ENCODE measurements at regions not wholly inside any gene's neighbourhood (a gene's known extent, or its start where the extent isn't known, plus 50 kb on each side); places are given as distances from the start of the nearest gene placed in this dataset.
A peak's percentile ranks its signal among the peaks of the same experiment; 100 is the strongest.

DNA sequence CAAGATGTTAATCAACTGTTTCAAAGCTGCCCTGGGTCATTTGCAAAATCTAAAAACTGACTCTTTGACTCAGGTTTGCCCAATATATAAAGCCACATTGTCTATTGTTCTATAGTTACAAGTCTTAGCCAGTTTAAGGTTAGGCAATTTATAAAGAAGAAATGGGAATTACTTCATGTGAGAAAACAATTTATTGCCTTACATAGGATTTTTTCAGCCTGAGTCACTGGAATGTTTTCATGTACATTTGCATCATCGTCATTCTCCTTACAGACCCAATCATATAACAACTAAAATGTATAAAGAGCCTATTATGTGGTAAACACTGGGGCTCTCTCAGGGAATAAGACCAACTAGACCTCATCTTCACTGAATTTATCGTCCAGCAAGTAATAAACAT, 100.3 kb upstream of the PLEKHG7 start:
- Histone ChIP-seq H3K27me3 (ENCODE audit: control insufficient read depth, insufficient read depth, low read length) (no peaks in the 10 kb centered on the region), H3K9me3 (replicated peaks; ENCODE audit: control insufficient read depth, low read depth, low read length) (peaks cover 9% of the 10 kb centered on the region), H3K4me1 (ENCODE audit: control insufficient read depth, insufficient read depth, low read length) (no peaks in the 10 kb centered on the region), H3K36me3 (ENCODE audit: control insufficient read depth, insufficient read depth, low read length) (no peaks in the 10 kb centered on the region), H3K27ac (ENCODE audit: low read length) (no peak overlapping the region), H3K4me3 (ENCODE audit: low read length) (no peak overlapping the region)
- DNase-seq = no peak
- WGBS (ENCODE audit: insufficient coverage) = no CpG with 5 or more reads among the region's 2 CpGs

GRCh38 chr12:92601680-92602079, 101.1 kb upstream of the PLEKHG7 start:
- Histone ChIP-seq H3K27me3 (ENCODE audit: control insufficient read depth, insufficient read depth, low read length) (no peaks in the 10 kb centered on the region), H3K4me1 (ENCODE audit: control insufficient read depth, insufficient read depth, low read length) (no peaks in the 10 kb centered on the region), H3K4me3 (ENCODE audit: low read length) (no peak overlapping the region), H3K27ac (ENCODE audit: low read length) (no peak overlapping the region), H3K36me3 (ENCODE audit: control insufficient read depth, insufficient read depth, low read length) (no peaks in the 10 kb centered on the region), H3K9me3 (replicated peaks; ENCODE audit: control insufficient read depth, low read depth, low read length) (peaks cover 9% of the 10 kb centered on the region)
- WGBS (ENCODE audit: insufficient coverage) = 60% methylated on average over 2 of the region's 6 CpGs
- DNase-seq = no peak

DNA sequence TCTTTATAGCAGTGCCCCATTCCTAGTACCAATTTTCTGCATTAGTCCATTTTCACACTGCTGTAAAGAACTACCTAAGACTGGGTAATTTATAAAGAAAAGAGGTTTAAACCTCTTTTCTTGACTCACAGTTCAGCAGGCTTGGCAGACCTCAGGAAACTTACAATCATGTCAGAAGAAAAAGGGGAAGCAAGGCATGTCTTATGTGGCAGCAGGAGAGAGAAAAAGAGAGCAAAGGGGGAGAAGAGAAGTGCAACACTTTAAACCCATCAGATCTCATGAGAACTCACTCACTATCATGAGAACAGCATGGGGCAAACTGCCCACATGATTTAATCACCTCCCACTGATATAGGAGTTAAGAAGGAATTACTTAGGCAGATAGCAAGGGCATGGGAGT, 101.6 kb upstream of the PLEKHG7 start:
- no peak overlapping the region for H3K4me3 ChIP-seq (ENCODE audit: low read length)
- DNase-seq = no peak
- H3K9me3 ChIP-seq (replicated peaks; ENCODE audit: control insufficient read depth, low read depth, low read length) = peaks cover 9% of the 10 kb centered on the region
- no peaks in the 10 kb centered on the region for H3K4me1 ChIP-seq (ENCODE audit: control insufficient read depth, insufficient read depth, low read length)
- H3K27ac ChIP-seq (ENCODE audit: low read length) = no peak overlapping the region
- no peaks in the 10 kb centered on the region for H3K36me3 ChIP-seq (ENCODE audit: control insufficient read depth, insufficient read depth, low read length)
- no peaks in the 10 kb centered on the region for H3K27me3 ChIP-seq (ENCODE audit: control insufficient read depth, insufficient read depth, low read length)

DNA sequence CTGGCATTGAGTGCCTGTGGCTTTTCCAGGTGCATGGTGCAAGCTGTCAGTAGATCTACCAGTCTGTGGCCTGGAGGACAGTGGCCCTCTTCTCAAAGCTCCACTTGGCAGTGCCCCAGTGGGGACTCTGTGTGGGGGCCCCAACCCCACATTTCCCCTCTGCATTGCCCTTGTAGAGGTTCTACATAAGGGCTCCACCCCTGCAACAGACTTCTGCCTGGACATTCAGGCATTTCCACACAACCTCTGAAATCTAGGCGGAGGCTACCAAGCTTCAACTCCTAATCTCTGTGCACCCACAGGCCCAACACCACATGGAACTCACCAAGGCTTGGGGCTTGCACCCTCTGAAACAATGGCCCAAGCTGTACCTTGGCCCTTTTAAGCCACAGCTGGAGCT, 102.7 kb upstream of the PLEKHG7 start:
- 89% methylated on average over 1 of the region's 1 CpG for WGBS (ENCODE audit: insufficient coverage)
- H3K36me3 ChIP-seq (ENCODE audit: control insufficient read depth, insufficient read depth, low read length) = no peaks in the 10 kb centered on the region
- no peaks in the 10 kb centered on the region for H3K27me3 ChIP-seq (ENCODE audit: control insufficient read depth, insufficient read depth, low read length)
- H3K9me3 ChIP-seq (replicated peaks; ENCODE audit: control insufficient read depth, low read depth, low read length) = peaks cover 9% of the 10 kb centered on the region
- H3K27ac ChIP-seq (ENCODE audit: low read length) = no peak overlapping the region
- no peak overlapping the region for H3K4me3 ChIP-seq (ENCODE audit: low read length)
- no peak for DNase-seq
- no peaks in the 10 kb centered on the region for H3K4me1 ChIP-seq (ENCODE audit: control insufficient read depth, insufficient read depth, low read length)

DNA sequence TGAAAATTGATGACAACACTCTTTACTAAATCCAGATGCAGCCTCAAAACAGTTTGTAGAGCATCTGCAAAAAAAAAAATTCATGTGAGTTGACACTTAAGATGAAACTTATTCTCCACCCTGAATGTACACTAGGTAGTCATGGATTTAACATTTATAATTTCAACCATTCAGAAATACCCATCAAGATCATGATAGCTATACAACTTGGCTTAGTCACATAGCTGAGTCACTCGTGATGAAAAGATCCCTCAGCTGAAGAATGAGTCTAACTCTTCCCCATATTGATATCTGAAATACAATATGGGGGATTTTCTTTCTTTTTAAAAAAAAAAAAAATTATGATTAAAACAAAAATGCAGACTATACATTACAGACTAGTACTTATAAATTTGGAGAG, 104.8 kb upstream of the PLEKHG7 start:
- no CpG with 5 or more reads among the region's 1 CpG for WGBS (ENCODE audit: insufficient coverage)
- H3K4me1 ChIP-seq (ENCODE audit: control insufficient read depth, insufficient read depth, low read length) = no peaks in the 10 kb centered on the region
- peaks cover 9% of the 10 kb centered on the region for H3K9me3 ChIP-seq (replicated peaks; ENCODE audit: control insufficient read depth, low read depth, low read length)
- no peaks in the 10 kb centered on the region for H3K27me3 ChIP-seq (ENCODE audit: control insufficient read depth, insufficient read depth, low read length)
- H3K27ac ChIP-seq (ENCODE audit: low read length) = no peak overlapping the region
- no peak overlapping the region for H3K4me3 ChIP-seq (ENCODE audit: low read length)
- no peak for DNase-seq
- H3K36me3 ChIP-seq (ENCODE audit: control insufficient read depth, insufficient read depth, low read length) = no peaks in the 10 kb centered on the region

GRCh38 chr12:92597118-92597517, 105.7 kb upstream of the PLEKHG7 start:
- Histone ChIP-seq H3K4me3 (ENCODE audit: low read length) (no peak overlapping the region), H3K27ac (ENCODE audit: low read length) (no peak overlapping the region), H3K36me3 (ENCODE audit: control insufficient read depth, insufficient read depth, low read length) (no peaks in the 10 kb centered on the region), H3K27me3 (ENCODE audit: control insufficient read depth, insufficient read depth, low read length) (no peaks in the 10 kb centered on the region), H3K4me1 (ENCODE audit: control insufficient read depth, insufficient read depth, low read length) (no peaks in the 10 kb centered on the region), H3K9me3 (replicated peaks; ENCODE audit: control insufficient read depth, low read depth, low read length) (peaks cover 9% of the 10 kb centered on the region)
- WGBS (ENCODE audit: insufficient coverage) = 100% methylated on average over 1 of the region's 2 CpGs
- DNase-seq = no peak

DNA sequence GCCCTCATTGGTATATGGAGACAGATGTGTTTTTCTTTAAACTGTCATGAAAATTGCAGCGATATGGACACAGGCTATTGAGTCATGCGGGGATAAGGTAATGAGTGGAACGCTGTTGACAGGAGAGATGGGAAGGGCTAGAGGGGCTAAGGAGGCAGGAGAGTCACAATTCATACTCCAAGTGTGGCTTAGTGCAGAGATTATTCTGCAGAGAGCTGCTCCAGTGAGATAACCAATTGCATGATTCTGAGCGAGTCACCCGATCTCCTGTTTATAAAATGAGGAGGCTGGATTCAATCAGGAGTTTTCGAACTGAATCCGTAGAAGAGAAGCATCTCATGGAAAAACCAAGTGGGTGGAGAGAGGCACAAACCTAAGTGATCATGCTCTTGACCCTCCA, 106.4 kb upstream of the PLEKHG7 start:
- H3K4me1 ChIP-seq (ENCODE audit: control insufficient read depth, insufficient read depth, low read length) = no peaks in the 10 kb centered on the region
- no peak overlapping the region for H3K27ac ChIP-seq (ENCODE audit: low read length)
- no peak for DNase-seq
- WGBS (ENCODE audit: insufficient coverage) = 51% methylated on average over 3 of the region's 7 CpGs
- H3K27me3 ChIP-seq (ENCODE audit: control insufficient read depth, insufficient read depth, low read length) = no peaks in the 10 kb centered on the region
- peaks cover 9% of the 10 kb centered on the region for H3K9me3 ChIP-seq (replicated peaks; ENCODE audit: control insufficient read depth, low read depth, low read length)
- no peak overlapping the region for H3K4me3 ChIP-seq (ENCODE audit: low read length)
- H3K36me3 ChIP-seq (ENCODE audit: control insufficient read depth, insufficient read depth, low read length) = no peaks in the 10 kb centered on the region

DNA sequence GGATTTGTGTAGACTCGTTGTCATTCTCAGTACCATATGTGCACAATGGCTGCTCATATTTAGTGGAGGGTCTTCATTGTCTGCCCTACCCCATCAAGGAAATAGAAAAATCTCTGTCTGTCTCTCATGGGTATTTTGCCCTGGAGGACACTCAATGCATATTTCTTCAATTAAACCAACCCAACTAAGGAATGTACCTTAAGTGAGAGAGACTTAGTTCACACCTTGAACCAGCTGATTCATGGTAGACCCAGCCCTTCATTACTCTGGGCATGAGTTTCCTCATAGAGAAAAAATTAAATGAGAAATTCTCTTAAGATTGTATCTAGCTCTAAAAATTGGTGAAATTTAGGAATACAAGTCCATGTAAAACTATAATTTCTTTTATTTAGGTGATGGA, 107.1 kb upstream of the PLEKHG7 start:
- no peak overlapping the region for H3K27ac ChIP-seq (ENCODE audit: low read length)
- H3K4me1 ChIP-seq (ENCODE audit: control insufficient read depth, insufficient read depth, low read length) = no peaks in the 10 kb centered on the region
- H3K27me3 ChIP-seq (ENCODE audit: control insufficient read depth, insufficient read depth, low read length) = no peaks in the 10 kb centered on the region
- DNase-seq = no peak
- H3K4me3 ChIP-seq (ENCODE audit: low read length) = no peak overlapping the region
- H3K9me3 ChIP-seq (replicated peaks; ENCODE audit: control insufficient read depth, low read depth, low read length) = peaks cover 9% of the 10 kb centered on the region
- no peaks in the 10 kb centered on the region for H3K36me3 ChIP-seq (ENCODE audit: control insufficient read depth, insufficient read depth, low read length)
- no CpG with 5 or more reads among the region's 1 CpG for WGBS (ENCODE audit: insufficient coverage)

GRCh38 chr12:92593734-92594402, 108.9 kb upstream of the PLEKHG7 start:
- 87% methylated on average over 7 of the region's 8 CpGs for WGBS (ENCODE audit: insufficient coverage)
- no peaks in the 10 kb centered on the region for H3K9me3 ChIP-seq (replicated peaks; ENCODE audit: control insufficient read depth, low read depth, low read length)

GRCh38 chr12:92585115-92585727, 117.6 kb upstream of the PLEKHG7 start:
- Histone ChIP-seq H3K27ac (ENCODE audit: low read length) (no peak overlapping the region), H3K4me3 (ENCODE audit: low read length) (no peak overlapping the region), H3K36me3 (ENCODE audit: control insufficient read depth, insufficient read depth, low read length) (no peaks in the 10 kb centered on the region), H3K9me3 (replicated peaks; ENCODE audit: control insufficient read depth, low read depth, low read length) (peaks cover 7% of the 10 kb centered on the region), H3K27me3 (ENCODE audit: control insufficient read depth, insufficient read depth, low read length) (no peaks in the 10 kb centered on the region), H3K4me1 (ENCODE audit: control insufficient read depth, insufficient read depth, low read length) (peaks cover 10% of the 10 kb centered on the region)
- no peak for DNase-seq
- WGBS (ENCODE audit: insufficient coverage) = no CpG with 5 or more reads among the region's 1 CpG

More at GRCh38 chr12:92593734-92594402, 108.9 kb upstream of the PLEKHG7 start:
- no peaks in the 10 kb centered on the region for H3K4me1 ChIP-seq (ENCODE audit: control insufficient read depth, insufficient read depth, low read length)
- no peaks in the 10 kb centered on the region for H3K36me3 ChIP-seq (ENCODE audit: control insufficient read depth, insufficient read depth, low read length)
- H3K4me3 ChIP-seq (ENCODE audit: low read length) = no peak overlapping the region
- H3K27ac ChIP-seq (ENCODE audit: low read length) = no peak overlapping the region
- H3K27me3 ChIP-seq (ENCODE audit: control insufficient read depth, insufficient read depth, low read length) = no peaks in the 10 kb centered on the region
- peak; percentile 49 for DNase-seq

- Histone ChIP-seq H3K9me3 (replicated peaks; ENCODE audit: control insufficient read depth, low read depth, low read length) (peaks cover 7% of the 10 kb centered on the region), H3K4me1 (ENCODE audit: control insufficient read depth, insufficient read depth, low read length) (peaks cover 10% of the 10 kb centered on the region), H3K27me3 (ENCODE audit: control insufficient read depth, insufficient read depth, low read length) (no peaks in the 10 kb centered on the region), H3K4me3 (ENCODE audit: low read length) (no peak overlapping the region), H3K27ac (ENCODE audit: low read length) (no peak overlapping the region), H3K36me3 (ENCODE audit: control insufficient read depth, insufficient read depth, low read length) (no peaks in the 10 kb centered on the region)
- DNase-seq = no peak
- WGBS (ENCODE audit: insufficient coverage) = no CpG with 5 or more reads among the region's 2 CpGs
Measured at GRCh38 chr12:92583910-92584309, 118.9 kb upstream of the PLEKHG7 start.

All from muscle of leg (tissue), 3 donors.